PC-3 (cell line): ENCODE measurements at regions not wholly inside any gene's neighbourhood (a gene's known extent, or its start where the extent isn't known, plus 50 kb on each side); places are given as distances from the start of the nearest gene placed in this dataset.

Experiments
- ATAC-seq: fragments of 200-7000 bp; cut with Tn5 transposase; 2 replicates; pipeline ENCODE4 v1.9.1; 2020; ENCODE audit warnings: mild to moderate bottlenecking, moderate library complexity
- BruUV-seq: library from RNA; stranded (reverse); fragments of 400-500 nt; replicated peaks from 2 replicates; lab custom pipeline; 2021; lab: Mats Ljungman, UMichigan
- CTCF ChIA-PET: fragments of 300-600 bp; sonication (Branson Sonifier 250); formaldehyde crosslinking; loops from one replicate; lab custom pipeline; 2022; ENCODE audit warnings: antibody characterized with exemption; lab: Charles Lee
- POLR2A ChIA-PET: fragments of 300-600 bp; sonication (Branson Sonifier 250); formaldehyde crosslinking; loops from one replicate; lab custom pipeline; 2022; ENCODE audit warnings: antibody characterized with exemption; ENCODE audit not compliant: unreplicated experiment; lab: Charles Lee
- DNase-seq: peaks from one replicate; pipeline ENCODE4 v3.0.0-alpha.2; 2015
- H2AFZ ChIP-seq: fragments of 300-600 bp; sonication (generic); 2 replicates; pipeline ENCODE4 v1.6.0; 2016; ENCODE audit warnings: antibody characterized with exemption, low read length
- H3F3A ChIP-seq: fragments of 300-600 bp; sonication (generic); one replicate; pipeline ENCODE4 v1.6.0; 2017; ENCODE audit warnings: antibody characterized with exemption, low read length, control low read depth, mild to moderate bottlenecking; ENCODE audit not compliant: unreplicated experiment
- H3K27ac ChIP-seq: fragments of 300-600 bp; sonication (generic); 2 replicates; pipeline ENCODE4 v1.5.1; 2016; ENCODE audit warnings: mild to moderate bottlenecking, low read length
- H3K27me3 ChIP-seq: fragments of 300-600 bp; sonication (generic); 2 replicates; pipeline ENCODE4 v1.6.1; 2016; ENCODE audit warnings: low read length, mixed read lengths
- H3K36me3 ChIP-seq: fragments of 300-600 bp; sonication (generic); 2 replicates; pipeline ENCODE4 v1.6.1; 2016; ENCODE audit warnings: low read depth, mixed run types, low read length, mixed read lengths
- H3K4me1 ChIP-seq: fragments of 300-600 bp; sonication (generic); 2 replicates; pipeline ENCODE4 v1.5.1; 2016; ENCODE audit warnings: low read length; ENCODE audit not compliant: insufficient read depth
- H3K4me2 ChIP-seq: fragments of 300-600 bp; sonication (generic); 2 replicates; pipeline ENCODE4 v1.6.0; 2016; ENCODE audit warnings: low read length
- H3K4me3 ChIP-seq: fragments of 300-600 bp; sonication (generic); 2 replicates; pipeline ENCODE4 v1.5.1; 2016; ENCODE audit warnings: mild to moderate bottlenecking, low read length, mixed read lengths
- H3K79me2 ChIP-seq: fragments of 300-600 bp; sonication (generic); 2 replicates; pipeline ENCODE4 v1.6.1; 2017; ENCODE audit warnings: low read length, mixed read lengths
- H3K9ac ChIP-seq: fragments of 300-600 bp; sonication (generic); 2 replicates; pipeline ENCODE4 v1.6.0; 2016; ENCODE audit warnings: mild to moderate bottlenecking, low read length
- H3K9me2 ChIP-seq: fragments of 300-600 bp; sonication (generic); replicated peaks from 2 replicates; pipeline ENCODE4 v1.6.1; 2016; ENCODE audit warnings: mixed run types, low read length, mixed read lengths
- H3K9me3 ChIP-seq: fragments of 300-600 bp; sonication (generic); 2 replicates; pipeline ENCODE4 v1.6.1; 2016; ENCODE audit warnings: low read length, mixed read lengths
- H4K20me1 ChIP-seq: fragments of 300-600 bp; sonication (generic); 2 replicates; pipeline ENCODE4 v1.6.1; 2016; ENCODE audit warnings: low read length, mixed read lengths
- EZH2 ChIP-seq: fragments of 300-600 bp; sonication (generic); IDR thresholded peaks from one replicate; pipeline ENCODE4 v1.6.1; 2017; ENCODE audit warnings: antibody characterized with exemption, mild to moderate bottlenecking, low read length; ENCODE audit not compliant: unreplicated experiment
- EZH2phosphoT487 ChIP-seq: fragments of 300-600 bp; sonication (generic); IDR thresholded peaks from 2 replicates; pipeline ENCODE4 v1.6.1; 2018; ENCODE audit warnings: mild to moderate bottlenecking, antibody characterized with exemption, low read length, borderline replicate concordance
- intact Hi-C: fragments of 100-400 bp; cut with micrococcal nuclease; formaldehyde crosslinking; loops from 2 replicates; pipeline ENCODE4 v1.9.0; 2023
- TF ChIP-seq, protein P1 (sequence below): fragments of 300-600 bp; sonication (generic); conservative IDR thresholded peaks from 2 replicates; pipeline ENCODE4 v1.5.1; 2017; ENCODE audit warnings: antibody characterized with exemption, low read depth, mild to moderate bottlenecking, low read length

DNA sequence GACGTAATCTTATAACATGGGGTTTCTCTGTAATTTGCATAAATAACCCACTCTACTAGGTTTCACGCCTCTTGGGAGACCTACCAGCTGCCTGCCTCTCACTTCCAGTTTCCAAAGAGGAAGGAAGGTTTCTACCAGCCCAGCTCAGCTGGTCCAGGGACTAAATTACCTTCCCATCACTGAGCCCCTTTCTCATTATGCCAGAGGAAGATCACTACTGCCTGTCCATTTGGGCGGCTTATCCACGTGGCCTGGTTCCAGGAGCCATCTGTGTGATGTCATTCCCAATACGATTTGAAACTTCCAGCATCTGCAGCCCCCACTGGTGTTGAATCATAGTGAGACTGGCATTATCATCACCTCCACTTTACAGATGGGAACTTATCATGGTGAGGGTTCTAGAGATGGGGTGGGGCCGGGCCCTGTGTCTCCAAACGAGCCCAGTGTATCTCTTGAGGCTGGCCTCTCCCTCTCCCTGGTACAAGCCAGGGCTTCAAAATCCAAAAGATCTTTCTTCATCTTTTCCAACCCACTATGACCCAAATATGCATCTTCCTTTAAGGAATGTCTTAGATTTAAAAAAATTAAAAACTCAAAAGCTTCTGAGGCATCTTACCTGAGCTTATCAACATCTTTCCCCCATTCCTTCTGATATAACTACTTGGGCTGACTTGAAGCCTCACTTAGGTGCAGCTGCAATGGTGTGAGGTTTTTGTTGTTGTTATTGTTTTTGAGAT lies 140.8 kb downstream of the DDX1 start:
- Histone ChIP-seq H3K9me2 (no peaks in the 10 kb centered on the region), H3K4me1 (peaks cover 12% of the 10 kb centered on the region), H2AFZ (no peak overlapping the region), H3K36me3 (no peaks in the 10 kb centered on the region), H3K4me2 (no peak overlapping the region), H3K9ac (no peak overlapping the region), H3K79me2 (no peaks in the 10 kb centered on the region), H3K27ac (no peak overlapping the region), H3K9me3 (no peaks in the 10 kb centered on the region), H3F3A (no peaks in the 10 kb centered on the region), H3K27me3 (peaks cover 59% of the 10 kb centered on the region), H4K20me1 (no peaks in the 10 kb centered on the region), H3K4me3 (no peak overlapping the region)
- ChIA-PET POLR2A (no interaction called here), CTCF (no interaction called here)
- ATAC-seq = no peak
- DNase-seq = no peak
- no TSS peak for BruUV-seq
- no peak for TF ChIP-seq EZH2
- no peak for TF ChIP-seq EZH2phosphoT487
- TF ChIP-seq, protein P1, sequence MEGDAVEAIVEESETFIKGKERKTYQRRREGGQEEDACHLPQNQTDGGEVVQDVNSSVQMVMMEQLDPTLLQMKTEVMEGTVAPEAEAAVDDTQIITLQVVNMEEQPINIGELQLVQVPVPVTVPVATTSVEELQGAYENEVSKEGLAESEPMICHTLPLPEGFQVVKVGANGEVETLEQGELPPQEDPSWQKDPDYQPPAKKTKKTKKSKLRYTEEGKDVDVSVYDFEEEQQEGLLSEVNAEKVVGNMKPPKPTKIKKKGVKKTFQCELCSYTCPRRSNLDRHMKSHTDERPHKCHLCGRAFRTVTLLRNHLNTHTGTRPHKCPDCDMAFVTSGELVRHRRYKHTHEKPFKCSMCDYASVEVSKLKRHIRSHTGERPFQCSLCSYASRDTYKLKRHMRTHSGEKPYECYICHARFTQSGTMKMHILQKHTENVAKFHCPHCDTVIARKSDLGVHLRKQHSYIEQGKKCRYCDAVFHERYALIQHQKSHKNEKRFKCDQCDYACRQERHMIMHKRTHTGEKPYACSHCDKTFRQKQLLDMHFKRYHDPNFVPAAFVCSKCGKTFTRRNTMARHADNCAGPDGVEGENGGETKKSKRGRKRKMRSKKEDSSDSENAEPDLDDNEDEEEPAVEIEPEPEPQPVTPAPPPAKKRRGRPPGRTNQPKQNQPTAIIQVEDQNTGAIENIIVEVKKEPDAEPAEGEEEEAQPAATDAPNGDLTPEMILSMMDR = no peak
- intact Hi-C loops = loop anchor here (5.0 kb wide), 1 partner anchor 90 kb away; no protein-coding TSS in a partner anchor

DNA sequence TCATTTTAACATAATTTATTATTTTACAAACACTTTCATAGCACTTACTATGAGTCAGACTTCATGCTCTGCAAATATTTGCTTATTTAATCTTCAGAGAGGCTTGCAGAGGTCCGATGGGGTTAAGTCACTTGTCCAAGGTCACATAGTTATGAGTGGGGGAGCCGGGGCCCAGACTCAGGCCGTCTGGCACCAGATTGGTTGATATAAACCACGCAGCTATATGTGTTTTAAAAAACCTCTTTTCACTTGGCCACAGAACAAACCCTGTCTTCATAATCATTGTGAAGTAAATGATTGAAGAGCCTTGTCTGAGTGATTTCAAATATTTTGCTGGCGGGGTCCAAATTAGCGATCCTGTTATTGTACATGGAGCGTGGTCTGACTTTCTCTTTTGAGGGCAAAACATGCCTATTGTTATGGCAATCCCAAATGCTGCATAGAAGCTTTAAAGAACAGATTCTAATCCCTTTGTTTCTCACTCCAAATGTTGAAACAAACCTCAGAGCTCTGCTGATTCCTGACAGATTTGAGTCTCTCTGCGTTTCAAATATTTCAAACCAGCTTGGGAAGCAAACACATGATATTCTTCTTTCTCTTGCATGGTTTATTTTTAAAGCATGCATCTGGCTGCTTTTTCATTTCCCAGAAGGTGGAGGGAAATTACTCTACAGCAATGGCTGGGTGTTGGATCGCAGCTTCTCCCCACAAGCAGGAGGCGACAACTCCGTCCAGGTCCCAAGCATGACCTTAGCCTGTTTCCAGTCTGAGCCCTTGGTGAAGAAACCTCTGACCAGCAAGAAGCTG lies 142.4 kb downstream of the DDX1 start:
- intact Hi-C loops = loop anchor here (5.0 kb wide), 1 partner anchor 92 kb away; no protein-coding TSS in a partner anchor
- no peak overlapping the region for H3K27ac ChIP-seq
- no peaks in the 10 kb centered on the region for H3K36me3 ChIP-seq
- peak; percentile 7 for DNase-seq
- ChIA-PET CTCF (no interaction called here), POLR2A (no interaction called here)
- H3K79me2 ChIP-seq = no peaks in the 10 kb centered on the region
- H3K9ac ChIP-seq = no peak overlapping the region
- H3F3A ChIP-seq = no peaks in the 10 kb centered on the region
- H3K4me2 ChIP-seq = no peak overlapping the region
- H3K4me1 ChIP-seq = peaks cover 12% of the 10 kb centered on the region
- peaks cover 43% of the 10 kb centered on the region for H3K27me3 ChIP-seq
- TF ChIP-seq, protein P1 = no peak
- TF ChIP-seq EZH2phosphoT487 (no peak), EZH2 (no peak)
- no peaks in the 10 kb centered on the region for H4K20me1 ChIP-seq
- H2AFZ ChIP-seq = no peak overlapping the region
- ATAC-seq = peak; percentile 29; the same call in 1 of the 2 replicates
- no TSS peak for BruUV-seq
- no peaks in the 10 kb centered on the region for H3K9me2 ChIP-seq
- H3K4me3 ChIP-seq = no peak overlapping the region
- H3K9me3 ChIP-seq = no peaks in the 10 kb centered on the region
